ENCODE measurements at regions not wholly inside any gene's neighbourhood (a gene's known extent, or its start where the extent isn't known, plus 50 kb on each side); places are given as distances from the start of the nearest gene placed in this dataset.

GRCh38 chr6:87943191-87943590 is 104.5 kb upstream of the SPACA1 start:
- TF ChIP-seq SIN3A (IDR thresholded peaks at IDR 0.05; ENCODE audit: borderline replicate concordance, low read depth, low read length) (no peak), TAF1 (CRISPR knock-in tag; IDR thresholded peaks at IDR 0.05) (no peak), EZH2 (conservative IDR thresholded peaks at IDR 0.05; ENCODE audit: low read depth, low read length) (no peak), ATF2 (CRISPR knock-in tag; IDR thresholded peaks at IDR 0.05) (no peak), ZFX (CRISPR knock-in tag; IDR thresholded peaks at IDR 0.05; ENCODE audit: low read depth) (no peak), NR2C2 (CRISPR knock-in tag; IDR thresholded peaks at IDR 0.05; ENCODE audit: borderline replicate concordance) (no peak), KAT2B (IDR thresholded peaks at IDR 0.05; ENCODE audit: borderline replicate concordance, low read depth, low read length) (no peak), HNRNPUL1 (IDR thresholded peaks at IDR 0.05; ENCODE audit: low read depth, low read length) (no peak), JUND (CRISPR knock-in tag; IDR thresholded peaks at IDR 0.05) (no peak), NFYB (CRISPR knock-in tag; IDR thresholded peaks at IDR 0.05) (no peak), SRF (IDR thresholded peaks at IDR 0.05; ENCODE audit: low read depth, low read length) (no peak), ZNF558 (CRISPR knock-in tag; IDR thresholded peaks at IDR 0.05; ENCODE audit: borderline replicate concordance) (no peak)
- TF ChIP-seq, protein P1, sequence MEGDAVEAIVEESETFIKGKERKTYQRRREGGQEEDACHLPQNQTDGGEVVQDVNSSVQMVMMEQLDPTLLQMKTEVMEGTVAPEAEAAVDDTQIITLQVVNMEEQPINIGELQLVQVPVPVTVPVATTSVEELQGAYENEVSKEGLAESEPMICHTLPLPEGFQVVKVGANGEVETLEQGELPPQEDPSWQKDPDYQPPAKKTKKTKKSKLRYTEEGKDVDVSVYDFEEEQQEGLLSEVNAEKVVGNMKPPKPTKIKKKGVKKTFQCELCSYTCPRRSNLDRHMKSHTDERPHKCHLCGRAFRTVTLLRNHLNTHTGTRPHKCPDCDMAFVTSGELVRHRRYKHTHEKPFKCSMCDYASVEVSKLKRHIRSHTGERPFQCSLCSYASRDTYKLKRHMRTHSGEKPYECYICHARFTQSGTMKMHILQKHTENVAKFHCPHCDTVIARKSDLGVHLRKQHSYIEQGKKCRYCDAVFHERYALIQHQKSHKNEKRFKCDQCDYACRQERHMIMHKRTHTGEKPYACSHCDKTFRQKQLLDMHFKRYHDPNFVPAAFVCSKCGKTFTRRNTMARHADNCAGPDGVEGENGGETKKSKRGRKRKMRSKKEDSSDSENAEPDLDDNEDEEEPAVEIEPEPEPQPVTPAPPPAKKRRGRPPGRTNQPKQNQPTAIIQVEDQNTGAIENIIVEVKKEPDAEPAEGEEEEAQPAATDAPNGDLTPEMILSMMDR (CRISPR knock-in tag; IDR thresholded peaks at IDR 0.05) = no peak
- TF ChIP-seq, protein P2, sequence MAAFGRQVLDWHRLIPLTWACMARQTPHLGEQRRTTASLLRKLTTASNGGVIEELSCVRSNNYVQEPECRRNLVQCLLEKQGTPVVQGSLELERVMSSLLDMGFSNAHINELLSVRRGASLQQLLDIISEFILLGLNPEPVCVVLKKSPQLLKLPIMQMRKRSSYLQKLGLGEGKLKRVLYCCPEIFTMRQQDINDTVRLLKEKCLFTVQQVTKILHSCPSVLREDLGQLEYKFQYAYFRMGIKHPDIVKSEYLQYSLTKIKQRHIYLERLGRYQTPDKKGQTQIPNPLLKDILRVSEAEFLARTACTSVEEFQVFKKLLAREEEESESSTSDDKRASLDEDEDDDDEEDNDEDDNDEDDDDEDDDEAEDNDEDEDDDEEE (CRISPR knock-in tag; IDR thresholded peaks at IDR 0.05) = no peak
